ENCODE measurements at regions not wholly inside any gene's neighbourhood (a gene's known extent, or its start where the extent isn't known, plus 50 kb on each side); places are given as distances from the start of the nearest gene placed in this dataset.

- TF ChIP-seq, protein P1, sequence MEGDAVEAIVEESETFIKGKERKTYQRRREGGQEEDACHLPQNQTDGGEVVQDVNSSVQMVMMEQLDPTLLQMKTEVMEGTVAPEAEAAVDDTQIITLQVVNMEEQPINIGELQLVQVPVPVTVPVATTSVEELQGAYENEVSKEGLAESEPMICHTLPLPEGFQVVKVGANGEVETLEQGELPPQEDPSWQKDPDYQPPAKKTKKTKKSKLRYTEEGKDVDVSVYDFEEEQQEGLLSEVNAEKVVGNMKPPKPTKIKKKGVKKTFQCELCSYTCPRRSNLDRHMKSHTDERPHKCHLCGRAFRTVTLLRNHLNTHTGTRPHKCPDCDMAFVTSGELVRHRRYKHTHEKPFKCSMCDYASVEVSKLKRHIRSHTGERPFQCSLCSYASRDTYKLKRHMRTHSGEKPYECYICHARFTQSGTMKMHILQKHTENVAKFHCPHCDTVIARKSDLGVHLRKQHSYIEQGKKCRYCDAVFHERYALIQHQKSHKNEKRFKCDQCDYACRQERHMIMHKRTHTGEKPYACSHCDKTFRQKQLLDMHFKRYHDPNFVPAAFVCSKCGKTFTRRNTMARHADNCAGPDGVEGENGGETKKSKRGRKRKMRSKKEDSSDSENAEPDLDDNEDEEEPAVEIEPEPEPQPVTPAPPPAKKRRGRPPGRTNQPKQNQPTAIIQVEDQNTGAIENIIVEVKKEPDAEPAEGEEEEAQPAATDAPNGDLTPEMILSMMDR (IDR thresholded peaks at IDR 0.05; ENCODE audit: low read length) = no peak
- no peak for TF ChIP-seq EZH2 (IDR thresholded peaks at IDR 0.05; ENCODE audit: borderline replicate concordance, low read length)
Observed at GRCh38 chr6:121506761-121507754, 71.6 kb downstream of the GJA1 start.

Measured in OCI-LY1 (cell line).